SK-N-SH treated with all-trans-retinoic acid at 6 μM for 48 hours (cell line): ENCODE measurements at regions not wholly inside any gene's neighbourhood (a gene's known extent, or its start where the extent isn't known, plus 50 kb on each side); places are given as distances from the start of the nearest gene placed in this dataset.

Experiments
- ATAC-seq: fragments of 200-7000 bp; cut with Tn5 transposase; 3 replicates; pipeline ENCODE4 v1.9.1; 2020; ENCODE audit warnings: mild to moderate bottlenecking, moderate library complexity
- ARNTL ChIP-seq: fragments of 450-650 bp; formaldehyde crosslinking; IDR thresholded peaks from 2 replicates; pipeline ENCODE4 v1.5.0; 2020; ENCODE audit warnings: low read depth, mild to moderate bottlenecking, moderate library complexity, borderline replicate concordance
- BACH2 ChIP-seq: fragments of 250-450 bp; sonication (Bioruptor Pico); IDR thresholded peaks from 2 replicates; pipeline ENCODE4 v1.9.0; 2021; ENCODE audit warnings: mild to moderate bottlenecking, borderline replicate concordance
- CSDC2 ChIP-seq: fragments of 250-450 bp; sonication (Bioruptor Pico); IDR thresholded peaks from 2 replicates; pipeline ENCODE4 v1.5.0; 2020; ENCODE audit warnings: mild to moderate bottlenecking, moderate library complexity
- ISL1 ChIP-seq: fragments of 250-450 bp; sonication (Bioruptor Pico); IDR thresholded peaks from 2 replicates; pipeline ENCODE4 v2.1.2; 2022; ENCODE audit warnings: mild to moderate bottlenecking, moderate library complexity
- OSR1 ChIP-seq: fragments of 250-450 bp; sonication (Bioruptor Pico); IDR thresholded peaks from 2 replicates; pipeline ENCODE4 v1.8.0; 2022; ENCODE audit warnings: moderate library complexity, mild to moderate bottlenecking, inconsistent platforms
- PPARA ChIP-seq: fragments of 250-450 bp; sonication (Bioruptor Pico); IDR thresholded peaks from 2 replicates; pipeline ENCODE4 v1.5.0; 2020; ENCODE audit warnings: mild to moderate bottlenecking, borderline replicate concordance
- RARB ChIP-seq: fragments of 250-450 bp; sonication (Bioruptor Pico); IDR thresholded peaks from 2 replicates; pipeline ENCODE4 v1.8.0; 2021; ENCODE audit warnings: mild to moderate bottlenecking, moderate library complexity
- SNAI2 ChIP-seq: fragments of 250-450 bp; sonication (Bioruptor Pico); IDR thresholded peaks from 2 replicates; pipeline ENCODE4 v1.5.0; 2020; ENCODE audit warnings: mild to moderate bottlenecking, moderate library complexity
- TOX ChIP-seq: fragments of 250-450 bp; sonication (Bioruptor Pico); IDR thresholded peaks from 2 replicates; pipeline ENCODE4 v1.8.0; 2021; ENCODE audit warnings: mild to moderate bottlenecking, moderate library complexity, borderline replicate concordance
- ZC3H10 ChIP-seq: fragments of 250-450 bp; sonication (Bioruptor Pico); IDR thresholded peaks from 2 replicates; pipeline ENCODE4 v1.5.1; 2021; ENCODE audit warnings: mild to moderate bottlenecking, moderate library complexity
- ZFP30 ChIP-seq: fragments of 450-650 bp; formaldehyde crosslinking; IDR thresholded peaks from 2 replicates; pipeline ENCODE4 v1.5.0; 2022; ENCODE audit warnings: mild to moderate bottlenecking, moderate library complexity
- ZNF8 ChIP-seq: fragments of 450-650 bp; formaldehyde crosslinking; IDR thresholded peaks from 2 replicates; pipeline ENCODE4 v1.5.0; 2020; ENCODE audit warnings: mild to moderate bottlenecking, moderate library complexity
- TF ChIP-seq, protein P1 (sequence below): fragments of 250-450 bp; sonication (Bioruptor Pico); IDR thresholded peaks from 2 replicates; pipeline ENCODE4 v1.5.0; 2020; ENCODE audit warnings: mild to moderate bottlenecking, moderate library complexity
- TF ChIP-seq, protein P2 (sequence below): fragments of 250-450 bp; sonication (Bioruptor Pico); IDR thresholded peaks from 2 replicates; pipeline ENCODE4 v1.5.1; 2021; ENCODE audit warnings: mild to moderate bottlenecking, moderate library complexity
- TF ChIP-seq, protein P3 (sequence below): fragments of 250-450 bp; sonication (Bioruptor Pico); IDR thresholded peaks from 2 replicates; pipeline ENCODE4 v1.5.1; 2020; ENCODE audit warnings: low read depth, mild to moderate bottlenecking, moderate library complexity
- TF ChIP-seq, protein P4 (sequence below): fragments of 250-450 bp; sonication (Bioruptor Pico); IDR thresholded peaks from 2 replicates; pipeline ENCODE4 v1.8.0; 2021; ENCODE audit warnings: low read depth, mild to moderate bottlenecking, moderate library complexity, borderline replicate concordance

DNA sequence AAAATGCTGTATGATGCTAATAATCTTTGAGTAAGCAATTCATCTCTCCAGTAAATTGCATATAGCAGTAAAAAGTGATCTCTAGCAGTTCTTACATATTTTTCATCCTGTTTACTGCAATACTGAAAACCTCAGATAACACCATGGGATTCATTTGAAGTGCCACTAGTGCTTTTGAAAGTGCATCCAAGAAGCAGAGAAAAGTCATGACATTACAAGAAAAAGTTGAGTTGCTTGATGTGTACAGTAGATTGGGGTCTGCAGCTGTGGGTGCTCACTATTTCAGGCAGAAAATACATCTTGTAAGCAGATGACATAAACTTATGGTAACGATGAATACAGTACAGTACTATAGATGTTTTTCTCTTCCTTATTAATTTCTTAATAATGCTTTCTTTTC, 1984.9 kb upstream of the LRRTM1 start:
- TF ChIP-seq, protein P1, sequence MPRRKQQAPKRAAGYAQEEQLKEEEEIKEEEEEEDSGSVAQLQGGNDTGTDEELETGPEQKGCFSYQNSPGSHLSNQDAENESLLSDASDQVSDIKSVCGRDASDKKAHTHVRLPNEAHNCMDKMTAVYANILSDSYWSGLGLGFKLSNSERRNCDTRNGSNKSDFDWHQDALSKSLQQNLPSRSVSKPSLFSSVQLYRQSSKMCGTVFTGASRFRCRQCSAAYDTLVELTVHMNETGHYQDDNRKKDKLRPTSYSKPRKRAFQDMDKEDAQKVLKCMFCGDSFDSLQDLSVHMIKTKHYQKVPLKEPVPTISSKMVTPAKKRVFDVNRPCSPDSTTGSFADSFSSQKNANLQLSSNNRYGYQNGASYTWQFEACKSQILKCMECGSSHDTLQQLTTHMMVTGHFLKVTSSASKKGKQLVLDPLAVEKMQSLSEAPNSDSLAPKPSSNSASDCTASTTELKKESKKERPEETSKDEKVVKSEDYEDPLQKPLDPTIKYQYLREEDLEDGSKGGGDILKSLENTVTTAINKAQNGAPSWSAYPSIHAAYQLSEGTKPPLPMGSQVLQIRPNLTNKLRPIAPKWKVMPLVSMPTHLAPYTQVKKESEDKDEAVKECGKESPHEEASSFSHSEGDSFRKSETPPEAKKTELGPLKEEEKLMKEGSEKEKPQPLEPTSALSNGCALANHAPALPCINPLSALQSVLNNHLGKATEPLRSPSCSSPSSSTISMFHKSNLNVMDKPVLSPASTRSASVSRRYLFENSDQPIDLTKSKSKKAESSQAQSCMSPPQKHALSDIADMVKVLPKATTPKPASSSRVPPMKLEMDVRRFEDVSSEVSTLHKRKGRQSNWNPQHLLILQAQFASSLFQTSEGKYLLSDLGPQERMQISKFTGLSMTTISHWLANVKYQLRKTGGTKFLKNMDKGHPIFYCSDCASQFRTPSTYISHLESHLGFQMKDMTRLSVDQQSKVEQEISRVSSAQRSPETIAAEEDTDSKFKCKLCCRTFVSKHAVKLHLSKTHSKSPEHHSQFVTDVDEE (CRISPR knock-in tag): no peak
- TF ChIP-seq, protein P2, sequence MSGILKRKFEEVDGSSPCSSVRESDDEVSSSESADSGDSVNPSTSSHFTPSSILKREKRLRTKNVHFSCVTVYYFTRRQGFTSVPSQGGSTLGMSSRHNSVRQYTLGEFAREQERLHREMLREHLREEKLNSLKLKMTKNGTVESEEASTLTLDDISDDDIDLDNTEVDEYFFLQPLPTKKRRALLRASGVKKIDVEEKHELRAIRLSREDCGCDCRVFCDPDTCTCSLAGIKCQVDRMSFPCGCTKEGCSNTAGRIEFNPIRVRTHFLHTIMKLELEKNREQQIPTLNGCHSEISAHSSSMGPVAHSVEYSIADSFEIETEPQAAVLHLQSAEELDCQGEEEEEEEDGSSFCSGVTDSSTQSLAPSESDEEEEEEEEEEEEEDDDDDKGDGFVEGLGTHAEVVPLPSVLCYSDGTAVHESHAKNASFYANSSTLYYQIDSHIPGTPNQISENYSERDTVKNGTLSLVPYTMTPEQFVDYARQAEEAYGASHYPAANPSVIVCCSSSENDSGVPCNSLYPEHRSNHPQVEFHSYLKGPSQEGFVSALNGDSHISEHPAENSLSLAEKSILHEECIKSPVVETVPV (CRISPR knock-in tag): no peak
- no peak for TF ChIP-seq ARNTL (CRISPR knock-in tag)
- no peak for TF ChIP-seq PPARA (CRISPR knock-in tag)
- TF ChIP-seq ISL1 (CRISPR knock-in tag): no peak
- no peak for TF ChIP-seq TOX
- TF ChIP-seq, protein P3, sequence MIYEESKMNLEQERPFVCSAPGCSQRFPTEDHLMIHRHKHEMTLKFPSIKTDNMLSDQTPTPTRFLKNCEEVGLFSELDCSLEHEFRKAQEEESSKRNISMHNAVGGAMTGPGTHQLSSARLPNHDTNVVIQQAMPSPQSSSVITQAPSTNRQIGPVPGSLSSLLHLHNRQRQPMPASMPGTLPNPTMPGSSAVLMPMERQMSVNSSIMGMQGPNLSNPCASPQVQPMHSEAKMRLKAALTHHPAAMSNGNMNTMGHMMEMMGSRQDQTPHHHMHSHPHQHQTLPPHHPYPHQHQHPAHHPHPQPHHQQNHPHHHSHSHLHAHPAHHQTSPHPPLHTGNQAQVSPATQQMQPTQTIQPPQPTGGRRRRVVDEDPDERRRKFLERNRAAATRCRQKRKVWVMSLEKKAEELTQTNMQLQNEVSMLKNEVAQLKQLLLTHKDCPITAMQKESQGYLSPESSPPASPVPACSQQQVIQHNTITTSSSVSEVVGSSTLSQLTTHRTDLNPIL (CRISPR knock-in tag): no peak
- ATAC-seq: no peak

DNA sequence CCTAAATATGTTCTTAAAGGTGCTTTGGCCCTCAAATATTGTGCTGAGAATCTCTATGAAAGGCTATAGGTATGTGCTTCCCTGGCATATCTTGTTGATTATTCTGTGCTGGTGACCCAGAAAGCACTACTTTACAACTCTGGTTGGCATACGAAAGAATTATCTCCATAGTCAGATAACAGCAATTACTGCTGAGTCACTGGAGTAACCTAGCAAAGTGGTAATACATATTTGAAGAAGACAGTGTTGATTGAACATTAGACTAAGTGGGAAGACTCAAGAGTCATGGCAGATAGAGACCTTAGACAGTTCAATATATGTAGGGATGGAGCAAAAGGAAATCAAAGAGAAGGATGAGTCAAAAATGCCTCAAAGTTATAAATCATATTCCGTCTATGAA, 1978.5 kb upstream of the LRRTM1 start:
- TF ChIP-seq, protein P2 (CRISPR knock-in tag): no peak
- ATAC-seq: no peak

DNA sequence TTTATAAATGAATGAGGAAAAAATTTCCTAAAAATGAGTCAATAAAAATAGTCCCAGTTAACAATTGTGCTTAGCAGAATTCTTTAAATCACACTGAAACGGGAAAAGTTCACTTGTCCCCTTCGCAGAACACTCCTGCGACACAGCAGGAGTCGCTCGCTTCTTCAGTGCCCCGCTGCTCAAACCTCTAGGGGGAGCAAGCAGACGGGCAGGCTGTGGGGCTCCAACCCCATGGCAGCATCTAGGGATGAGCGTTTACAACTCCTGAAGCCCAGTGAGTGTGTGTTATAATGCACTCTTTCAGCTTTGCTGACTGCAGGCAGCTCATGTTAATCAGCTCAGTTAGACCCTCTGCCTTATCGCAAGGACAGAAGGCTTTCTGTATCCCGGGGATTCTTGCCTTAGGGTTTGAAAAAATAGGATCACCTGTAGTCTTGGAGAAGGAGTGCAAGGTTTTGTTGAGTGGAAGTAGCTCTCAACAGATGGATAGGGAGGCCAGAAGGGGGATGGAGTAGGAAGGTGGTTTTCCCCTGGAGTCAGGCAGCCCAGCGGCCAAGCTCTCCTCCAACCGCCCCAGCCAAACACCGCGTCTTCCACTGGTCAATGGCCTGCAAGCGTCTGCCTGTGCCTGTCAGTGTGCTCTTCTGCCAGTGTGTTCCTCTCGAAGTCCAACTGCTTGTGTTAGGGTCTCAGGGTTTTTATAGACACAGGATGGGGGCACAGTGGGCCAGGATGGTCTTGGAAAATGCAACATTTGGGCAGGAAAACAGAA, 1977.7 kb upstream of the LRRTM1 start:
- no peak for TF ChIP-seq OSR1 (CRISPR knock-in tag)
- no peak for TF ChIP-seq ARNTL (CRISPR knock-in tag)
- TF ChIP-seq PPARA (CRISPR knock-in tag): no peak
- TF ChIP-seq ZNF8: no peak
- no peak for TF ChIP-seq RARB (CRISPR knock-in tag)
- TF ChIP-seq CSDC2 (CRISPR knock-in tag): no peak
- TF ChIP-seq, protein P2 (CRISPR knock-in tag): no peak
- TF ChIP-seq, protein P1 (CRISPR knock-in tag): no peak
- no peak for TF ChIP-seq TOX
- TF ChIP-seq, protein P4, sequence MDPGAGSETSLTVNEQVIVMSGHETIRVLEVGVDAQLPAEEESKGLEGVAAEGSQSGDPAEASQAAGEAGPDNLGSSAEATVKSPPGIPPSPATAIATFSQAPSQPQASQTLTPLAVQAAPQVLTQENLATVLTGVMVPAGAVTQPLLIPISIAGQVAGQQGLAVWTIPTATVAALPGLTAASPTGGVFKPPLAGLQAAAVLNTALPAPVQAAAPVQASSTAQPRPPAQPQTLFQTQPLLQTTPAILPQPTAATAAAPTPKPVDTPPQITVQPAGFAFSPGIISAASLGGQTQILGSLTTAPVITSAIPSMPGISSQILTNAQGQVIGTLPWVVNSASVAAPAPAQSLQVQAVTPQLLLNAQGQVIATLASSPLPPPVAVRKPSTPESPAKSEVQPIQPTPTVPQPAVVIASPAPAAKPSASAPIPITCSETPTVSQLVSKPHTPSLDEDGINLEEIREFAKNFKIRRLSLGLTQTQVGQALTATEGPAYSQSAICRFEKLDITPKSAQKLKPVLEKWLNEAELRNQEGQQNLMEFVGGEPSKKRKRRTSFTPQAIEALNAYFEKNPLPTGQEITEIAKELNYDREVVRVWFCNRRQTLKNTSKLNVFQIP (CRISPR knock-in tag): no peak
- no peak for TF ChIP-seq ZC3H10 (CRISPR knock-in tag)
- TF ChIP-seq SNAI2 (CRISPR knock-in tag): no peak
- TF ChIP-seq BACH2 (CRISPR knock-in tag): no peak
- TF ChIP-seq ZFP30 (CRISPR knock-in tag): no peak
- TF ChIP-seq, protein P3 (CRISPR knock-in tag): no peak
- no peak for ATAC-seq
